ENCODE measurements at regions not wholly inside any gene's neighbourhood (a gene's known extent, or its start where the extent isn't known, plus 50 kb on each side); places are given as distances from the start of the nearest gene placed in this dataset.
"Not testable (repeated sequence)": the region's sequence is repeated elsewhere in the genome, so short reads cannot be mapped to it uniquely, and the experiment has no call there.

- H3K9me3 ChIP-seq (ENCODE audit: control insufficient read depth, low read depth, low read length); H3K27ac ChIP-seq (ENCODE audit: low read length); H3K27me3 ChIP-seq (ENCODE audit: control insufficient read depth, insufficient read depth, low read length); DNase-seq; H3K36me3 ChIP-seq (ENCODE audit: control insufficient read depth, insufficient read depth, low read length); H3K4me3 ChIP-seq (ENCODE audit: low read length); H3K4me1 ChIP-seq (ENCODE audit: control insufficient read depth, insufficient read depth, low read length): not testable (repeated sequence)
- WGBS (ENCODE audit: insufficient coverage, low lambda C conversion rate): no CpG with 5 or more reads among the region's 23 CpGs
Observed at GRCh38 chr5:121064241-121064640, 600.1 kb downstream of the PRR16 start.

GRCh38 chr5:121086671-121087070 lies 622.6 kb downstream of the PRR16 start:
- Histone ChIP-seq H3K9me3 (ENCODE audit: control insufficient read depth, low read depth, low read length) (no peaks in the 10 kb centered on the region), H3K4me3 (ENCODE audit: low read length) (no peak overlapping the region), H3K4me1 (ENCODE audit: control insufficient read depth, insufficient read depth, low read length) (no peaks in the 10 kb centered on the region), H3K27me3 (ENCODE audit: control insufficient read depth, insufficient read depth, low read length) (no peaks in the 10 kb centered on the region), H3K27ac (ENCODE audit: low read length) (no peak overlapping the region), H3K36me3 (ENCODE audit: control insufficient read depth, insufficient read depth, low read length) (no peaks in the 10 kb centered on the region)
- 77% methylated on average over 2 of the region's 2 CpGs for WGBS (ENCODE audit: insufficient coverage, low lambda C conversion rate)
- DNase-seq: no peak

GRCh38 chr5:121087560-121087959 lies 623.5 kb downstream of the PRR16 start:
- no peaks in the 10 kb centered on the region for H3K27me3 ChIP-seq (ENCODE audit: control insufficient read depth, insufficient read depth, low read length)
- no CpG with 5 or more reads among the region's 3 CpGs for WGBS (ENCODE audit: insufficient coverage, low lambda C conversion rate)

GRCh38 chr5:121088341-121088740 lies 624.2 kb downstream of the PRR16 start:
- Histone ChIP-seq H3K4me3 (ENCODE audit: low read length) (no peak overlapping the region), H3K27ac (ENCODE audit: low read length) (no peak overlapping the region), H3K4me1 (ENCODE audit: control insufficient read depth, insufficient read depth, low read length) (no peaks in the 10 kb centered on the region), H3K9me3 (ENCODE audit: control insufficient read depth, low read depth, low read length) (no peaks in the 10 kb centered on the region), H3K36me3 (ENCODE audit: control insufficient read depth, insufficient read depth, low read length) (no peaks in the 10 kb centered on the region), H3K27me3 (ENCODE audit: control insufficient read depth, insufficient read depth, low read length) (no peaks in the 10 kb centered on the region)
- no CpG with 5 or more reads among the region's 2 CpGs for WGBS (ENCODE audit: insufficient coverage, low lambda C conversion rate)
- DNase-seq: no peak

More at GRCh38 chr5:121087560-121087959, 623.5 kb downstream of the PRR16 start:
- no peak overlapping the region for H3K4me3 ChIP-seq (ENCODE audit: low read length)
- no peak overlapping the region for H3K27ac ChIP-seq (ENCODE audit: low read length)
- H3K36me3 ChIP-seq (ENCODE audit: control insufficient read depth, insufficient read depth, low read length): no peaks in the 10 kb centered on the region
- DNase-seq: no peak
- no peaks in the 10 kb centered on the region for H3K4me1 ChIP-seq (ENCODE audit: control insufficient read depth, insufficient read depth, low read length)
- no peaks in the 10 kb centered on the region for H3K9me3 ChIP-seq (ENCODE audit: control insufficient read depth, low read depth, low read length)

- 80% methylated on average over 1 of the region's 2 CpGs for WGBS (ENCODE audit: insufficient coverage, low lambda C conversion rate)
- H3K4me1 ChIP-seq (ENCODE audit: control insufficient read depth, insufficient read depth, low read length): no peaks in the 10 kb centered on the region
- no peaks in the 10 kb centered on the region for H3K9me3 ChIP-seq (ENCODE audit: control insufficient read depth, low read depth, low read length)
- H3K36me3 ChIP-seq (ENCODE audit: control insufficient read depth, insufficient read depth, low read length): no peaks in the 10 kb centered on the region
- no peaks in the 10 kb centered on the region for H3K27me3 ChIP-seq (ENCODE audit: control insufficient read depth, insufficient read depth, low read length)
- H3K27ac ChIP-seq (ENCODE audit: low read length): no peak overlapping the region
- no peak for DNase-seq
- no peak overlapping the region for H3K4me3 ChIP-seq (ENCODE audit: low read length)
Observed at GRCh38 chr5:121090822-121091221, 626.7 kb downstream of the PRR16 start.

- Histone ChIP-seq H3K9me3 (ENCODE audit: control insufficient read depth, low read depth, low read length) (no peaks in the 10 kb centered on the region), H3K4me1 (ENCODE audit: control insufficient read depth, insufficient read depth, low read length) (no peaks in the 10 kb centered on the region), H3K4me3 (ENCODE audit: low read length) (no peak overlapping the region), H3K27me3 (ENCODE audit: control insufficient read depth, insufficient read depth, low read length) (no peaks in the 10 kb centered on the region), H3K36me3 (ENCODE audit: control insufficient read depth, insufficient read depth, low read length) (no peaks in the 10 kb centered on the region), H3K27ac (ENCODE audit: low read length) (no peak overlapping the region)
- no peak for DNase-seq
Observed at GRCh38 chr5:121100931-121101330, 636.8 kb downstream of the PRR16 start.

- no peak overlapping the region for H3K27ac ChIP-seq (ENCODE audit: low read length)
- 100% methylated on average over 1 of the region's 2 CpGs for WGBS (ENCODE audit: insufficient coverage, low lambda C conversion rate)
- H3K36me3 ChIP-seq (ENCODE audit: control insufficient read depth, insufficient read depth, low read length): no peaks in the 10 kb centered on the region
- no peaks in the 10 kb centered on the region for H3K9me3 ChIP-seq (ENCODE audit: control insufficient read depth, low read depth, low read length)
- no peak overlapping the region for H3K4me3 ChIP-seq (ENCODE audit: low read length)
- no peak for DNase-seq
- no peaks in the 10 kb centered on the region for H3K27me3 ChIP-seq (ENCODE audit: control insufficient read depth, insufficient read depth, low read length)
- H3K4me1 ChIP-seq (ENCODE audit: control insufficient read depth, insufficient read depth, low read length): no peaks in the 10 kb centered on the region
Observed at GRCh38 chr5:121105921-121106320, 641.8 kb downstream of the PRR16 start.

- not testable (repeated sequence) for H3K27me3 ChIP-seq (ENCODE audit: control insufficient read depth, insufficient read depth, low read length); H3K27ac ChIP-seq (ENCODE audit: low read length); DNase-seq; H3K9me3 ChIP-seq (ENCODE audit: control insufficient read depth, low read depth, low read length); H3K36me3 ChIP-seq (ENCODE audit: control insufficient read depth, insufficient read depth, low read length); H3K4me1 ChIP-seq (ENCODE audit: control insufficient read depth, insufficient read depth, low read length); H3K4me3 ChIP-seq (ENCODE audit: low read length)
- no CpG with 5 or more reads among the region's 33 CpGs for WGBS (ENCODE audit: insufficient coverage, low lambda C conversion rate)
Observed at GRCh38 chr5:121106721-121107690, 642.9 kb downstream of the PRR16 start.

- WGBS (ENCODE audit: insufficient coverage, low lambda C conversion rate): no CpG with 5 or more reads among the region's 10 CpGs
- no peaks in the 10 kb centered on the region for H3K4me1 ChIP-seq (ENCODE audit: control insufficient read depth, insufficient read depth, low read length)
- no peak overlapping the region for H3K27ac ChIP-seq (ENCODE audit: low read length)
- no peaks in the 10 kb centered on the region for H3K27me3 ChIP-seq (ENCODE audit: control insufficient read depth, insufficient read depth, low read length)
- DNase-seq: no peak
- H3K9me3 ChIP-seq (ENCODE audit: control insufficient read depth, low read depth, low read length): no peaks in the 10 kb centered on the region
- no peaks in the 10 kb centered on the region for H3K36me3 ChIP-seq (ENCODE audit: control insufficient read depth, insufficient read depth, low read length)
- no peak overlapping the region for H3K4me3 ChIP-seq (ENCODE audit: low read length)
Observed at GRCh38 chr5:121108725-121109124, 644.6 kb downstream of the PRR16 start.

GRCh38 chr5:121109817-121110216 lies 645.7 kb downstream of the PRR16 start:
- H3K4me3 ChIP-seq (ENCODE audit: low read length): no peak overlapping the region
- H3K4me1 ChIP-seq (ENCODE audit: control insufficient read depth, insufficient read depth, low read length): no peaks in the 10 kb centered on the region
- whole genome bisulfite sequencing (ENCODE audit: insufficient coverage, low lambda C conversion rate): 60% methylated on average over 1 of the region's 1 CpG
- no peak for DNase-seq
- H3K27ac ChIP-seq (ENCODE audit: low read length): no peak overlapping the region
- H3K36me3 ChIP-seq (ENCODE audit: control insufficient read depth, insufficient read depth, low read length): no peaks in the 10 kb centered on the region
- H3K9me3 ChIP-seq (ENCODE audit: control insufficient read depth, low read depth, low read length): no peaks in the 10 kb centered on the region
- no peaks in the 10 kb centered on the region for H3K27me3 ChIP-seq (ENCODE audit: control insufficient read depth, insufficient read depth, low read length)

- DNase-seq: no peak
- Histone ChIP-seq H3K9me3 (ENCODE audit: control insufficient read depth, low read depth, low read length) (no peaks in the 10 kb centered on the region), H3K36me3 (ENCODE audit: control insufficient read depth, insufficient read depth, low read length) (no peaks in the 10 kb centered on the region), H3K4me1 (ENCODE audit: control insufficient read depth, insufficient read depth, low read length) (no peaks in the 10 kb centered on the region), H3K4me3 (ENCODE audit: low read length) (no peak overlapping the region), H3K27ac (ENCODE audit: low read length) (no peak overlapping the region), H3K27me3 (ENCODE audit: control insufficient read depth, insufficient read depth, low read length) (no peaks in the 10 kb centered on the region)
- no CpG with 5 or more reads among the region's 4 CpGs for WGBS (ENCODE audit: insufficient coverage, low lambda C conversion rate)
Observed at GRCh38 chr5:121121786-121122185, 657.7 kb downstream of the PRR16 start.

Data from large intestine (tissue), 3 donors.